SU-DHL-6 (cell line): ENCODE measurements at regions not wholly inside any gene's neighbourhood (a gene's known extent, or its start where the extent isn't known, plus 50 kb on each side); places are given as distances from the start of the nearest gene placed in this dataset.

Experiments used
- H2AFZ ChIP-seq: fragments of 200-600 bp; sonication (generic); 2 replicates; pipeline ENCODE4 v1.6.1; 2014; ENCODE audit warnings: low read depth, mild to moderate bottlenecking, moderate library complexity, mixed read lengths, antibody characterized with exemption, low read length; ENCODE audit not compliant: severe bottlenecking
- H3F3A ChIP-seq: fragments of 200-600 bp; shearing (Covaris generic); 2 replicates; pipeline ENCODE4 v1.6.0; 2016; ENCODE audit warnings: antibody characterized with exemption, mild to moderate bottlenecking; ENCODE audit not compliant: insufficient read depth
- H3K27ac ChIP-seq: fragments of 200-600 bp; sonication (generic); 2 replicates; pipeline ENCODE4 v1.5.1; 2016; ENCODE audit warnings: low read depth, mild to moderate bottlenecking, low read length, moderate library complexity, mixed read lengths
- H3K27me3 ChIP-seq: fragments of 200-600 bp; sonication (generic), shearing (Covaris generic); 2 replicates; pipeline ENCODE4 v1.6.0; 2014; ENCODE audit warnings: mild to moderate bottlenecking, low read length
- H3K36me3 ChIP-seq: fragments of 200-600 bp; sonication (generic); 2 replicates; pipeline ENCODE4 v1.6.1; 2014; ENCODE audit warnings: mild to moderate bottlenecking, low read length, mixed read lengths
- H3K4me2 ChIP-seq: fragments of 300-600, 200-600 bp; shearing (Covaris generic), sonication (generic); 2 replicates; pipeline ENCODE4 v1.6.0; 2014; ENCODE audit warnings: low read length, low read depth, mild to moderate bottlenecking; ENCODE audit not compliant: poor library complexity, severe bottlenecking
- H3K4me3 ChIP-seq: fragments of 200-600 bp; sonication (generic); 2 replicates; pipeline ENCODE4 v1.5.1; 2014; ENCODE audit warnings: antibody characterized with exemption, low read length, mild to moderate bottlenecking, mixed read lengths; ENCODE audit not compliant: insufficient read depth, poor library complexity, severe bottlenecking
- H3K79me2 ChIP-seq: fragments of 200-600 bp; sonication (generic); 2 replicates; pipeline ENCODE4 v1.6.1; 2014; ENCODE audit warnings: mild to moderate bottlenecking, low read length, moderate library complexity; ENCODE audit not compliant: insufficient read depth
- H3K9ac ChIP-seq: fragments of 200-600 bp; sonication (generic); 2 replicates; pipeline ENCODE4 v1.7.0; 2014; ENCODE audit warnings: mild to moderate bottlenecking, low read length
- H3K9me2 ChIP-seq: fragments of 200-600 bp; sonication (generic); replicated peaks from 2 replicates; pipeline ENCODE4 v1.6.1; 2014; ENCODE audit warnings: low read length; ENCODE audit not compliant: insufficient read depth
- H3K9me3 ChIP-seq: fragments of 200-600 bp; sonication (generic); 2 replicates; pipeline ENCODE4 v1.6.1; 2014; ENCODE audit warnings: low read length, mixed read lengths; ENCODE audit not compliant: insufficient read depth
- H4K20me1 ChIP-seq: fragments of 200-600 bp; sonication (generic); 2 replicates; pipeline ENCODE4 v1.6.1; 2014; ENCODE audit warnings: low read depth, mild to moderate bottlenecking, antibody characterized with exemption, low read length, moderate library complexity, mixed read lengths
- CTCF ChIP-seq: fragments of 200-600 bp; sonication (generic); IDR thresholded peaks from one replicate; pipeline ENCODE4 v1.5.1; 2017; ENCODE audit warnings: antibody characterized with exemption, mild to moderate bottlenecking, low read length, moderate library complexity; ENCODE audit not compliant: insufficient read depth, poor library complexity, severe bottlenecking
- EZH2phosphoT487 ChIP-seq: fragments of 200-600 bp; sonication (generic), shearing (Covaris generic); conservative IDR thresholded peaks from 2 replicates; pipeline ENCODE4 v1.6.1; 2018; ENCODE audit warnings: mild to moderate bottlenecking, antibody characterized with exemption, low read length, moderate library complexity, mixed read lengths

GRCh38 chr5:18601185-18601584 is 966.9 kb downstream of the TAF11L14 start:
- H3F3A ChIP-seq, result no peaks in the 10 kb centered on the region
- no peak overlapping the region for H3K9ac ChIP-seq
- H3K79me2 ChIP-seq, result no peaks in the 10 kb centered on the region
- no peak overlapping the region for H2AFZ ChIP-seq
- no peaks in the 10 kb centered on the region for H3K9me3 ChIP-seq
- no peak overlapping the region for H3K27ac ChIP-seq
- TF ChIP-seq CTCF (no peak), EZH2phosphoT487 (no peak)
- H3K36me3 ChIP-seq, result no peaks in the 10 kb centered on the region
- H3K27me3 ChIP-seq, result no peaks in the 10 kb centered on the region
- H3K4me3 ChIP-seq, result no peak overlapping the region
- no peaks in the 10 kb centered on the region for H3K9me2 ChIP-seq
- no peaks in the 10 kb centered on the region for H4K20me1 ChIP-seq
- H3K4me2 ChIP-seq, result no peak overlapping the region

- no peaks in the 10 kb centered on the region for H3K36me3 ChIP-seq
- no peaks in the 10 kb centered on the region for H3K9me2 ChIP-seq
- H3K4me3 ChIP-seq, result no peak overlapping the region
- H3K27ac ChIP-seq, result no peak overlapping the region
- no peak overlapping the region for H3K9ac ChIP-seq
- no peak overlapping the region for H3K4me2 ChIP-seq
- no peak overlapping the region for H2AFZ ChIP-seq
- TF ChIP-seq CTCF (no peak), EZH2phosphoT487 (no peak)
- no peaks in the 10 kb centered on the region for H3F3A ChIP-seq
- H3K79me2 ChIP-seq, result no peaks in the 10 kb centered on the region
- no peaks in the 10 kb centered on the region for H3K27me3 ChIP-seq
- no peaks in the 10 kb centered on the region for H3K9me3 ChIP-seq
- H4K20me1 ChIP-seq, result no peaks in the 10 kb centered on the region
These were observed 968.1 kb downstream of the TAF11L14 start for GRCh38 chr5:18602402-18602801.

GRCh38 chr5:18605186-18605585 is 970.9 kb downstream of the TAF11L14 start:
- H4K20me1 ChIP-seq, result no peaks in the 10 kb centered on the region
- no peak overlapping the region for H3K4me2 ChIP-seq
- no peak for TF ChIP-seq EZH2phosphoT487
- no peak for TF ChIP-seq CTCF
- no peak overlapping the region for H3K4me3 ChIP-seq
- H3F3A ChIP-seq, result no peaks in the 10 kb centered on the region
- no peaks in the 10 kb centered on the region for H3K9me3 ChIP-seq
- no peak overlapping the region for H2AFZ ChIP-seq
- no peak overlapping the region for H3K27ac ChIP-seq
- no peak overlapping the region for H3K9ac ChIP-seq
- no peaks in the 10 kb centered on the region for H3K9me2 ChIP-seq
- no peaks in the 10 kb centered on the region for H3K79me2 ChIP-seq
- no peaks in the 10 kb centered on the region for H3K27me3 ChIP-seq
- H3K36me3 ChIP-seq, result no peaks in the 10 kb centered on the region
